ENCODE measurements at regions not wholly inside any gene's neighbourhood (a gene's known extent, or its start where the extent isn't known, plus 50 kb on each side); places are given as distances from the start of the nearest gene placed in this dataset.
"Not testable (repeated sequence)": the region's sequence is repeated elsewhere in the genome, so short reads cannot be mapped to it uniquely, and the experiment has no call there.

DNA sequence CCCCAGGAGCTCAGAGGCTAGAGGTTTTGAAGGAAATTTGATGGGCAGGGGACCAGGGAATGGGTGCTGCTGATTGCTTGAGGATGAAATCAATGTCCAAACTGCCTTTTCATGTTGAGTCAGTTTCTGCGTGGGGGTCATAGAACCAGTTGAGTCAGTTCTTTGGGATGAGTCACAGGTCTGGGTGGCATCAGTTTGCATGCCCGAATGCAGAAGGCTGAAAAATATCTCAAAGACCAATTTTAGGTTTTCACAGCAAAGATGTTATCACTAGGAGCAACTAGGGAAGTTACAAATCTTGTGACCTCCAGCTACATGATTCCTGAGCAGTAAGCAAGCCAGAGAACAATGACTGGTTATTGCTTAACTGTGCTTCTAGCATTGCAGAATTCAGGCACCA, 1135.1 kb upstream of the CRIM1 start:
- TF ChIP-seq, protein P1, sequence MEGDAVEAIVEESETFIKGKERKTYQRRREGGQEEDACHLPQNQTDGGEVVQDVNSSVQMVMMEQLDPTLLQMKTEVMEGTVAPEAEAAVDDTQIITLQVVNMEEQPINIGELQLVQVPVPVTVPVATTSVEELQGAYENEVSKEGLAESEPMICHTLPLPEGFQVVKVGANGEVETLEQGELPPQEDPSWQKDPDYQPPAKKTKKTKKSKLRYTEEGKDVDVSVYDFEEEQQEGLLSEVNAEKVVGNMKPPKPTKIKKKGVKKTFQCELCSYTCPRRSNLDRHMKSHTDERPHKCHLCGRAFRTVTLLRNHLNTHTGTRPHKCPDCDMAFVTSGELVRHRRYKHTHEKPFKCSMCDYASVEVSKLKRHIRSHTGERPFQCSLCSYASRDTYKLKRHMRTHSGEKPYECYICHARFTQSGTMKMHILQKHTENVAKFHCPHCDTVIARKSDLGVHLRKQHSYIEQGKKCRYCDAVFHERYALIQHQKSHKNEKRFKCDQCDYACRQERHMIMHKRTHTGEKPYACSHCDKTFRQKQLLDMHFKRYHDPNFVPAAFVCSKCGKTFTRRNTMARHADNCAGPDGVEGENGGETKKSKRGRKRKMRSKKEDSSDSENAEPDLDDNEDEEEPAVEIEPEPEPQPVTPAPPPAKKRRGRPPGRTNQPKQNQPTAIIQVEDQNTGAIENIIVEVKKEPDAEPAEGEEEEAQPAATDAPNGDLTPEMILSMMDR (IDR thresholded peaks at IDR 0.05; ENCODE audit: extremely low read depth, missing control alignments): no peak
- DNase-seq (ENCODE audit: low spot score): no peak

DNA sequence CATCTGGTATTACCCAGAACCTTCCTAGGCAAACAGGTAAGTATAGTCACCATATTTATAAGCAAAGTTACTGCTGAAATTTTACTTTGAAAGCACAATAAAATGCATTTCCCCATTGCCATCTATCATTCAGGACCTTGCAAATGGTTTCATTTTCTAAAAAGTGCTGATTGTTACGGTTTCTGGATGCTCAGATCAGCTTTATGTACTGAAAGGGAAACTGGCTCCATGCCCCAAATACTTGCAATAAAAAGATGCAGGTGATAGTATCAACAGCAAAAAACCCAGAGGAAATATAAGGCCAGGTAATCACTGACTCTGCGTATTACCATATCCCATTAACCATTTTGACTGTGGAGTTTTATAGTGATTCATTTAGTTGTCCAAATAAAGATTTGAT, 1150.7 kb upstream of the CRIM1 start:
- TF ChIP-seq, protein P1 (IDR thresholded peaks at IDR 0.05; ENCODE audit: extremely low read depth, missing control alignments): no peak

DNA sequence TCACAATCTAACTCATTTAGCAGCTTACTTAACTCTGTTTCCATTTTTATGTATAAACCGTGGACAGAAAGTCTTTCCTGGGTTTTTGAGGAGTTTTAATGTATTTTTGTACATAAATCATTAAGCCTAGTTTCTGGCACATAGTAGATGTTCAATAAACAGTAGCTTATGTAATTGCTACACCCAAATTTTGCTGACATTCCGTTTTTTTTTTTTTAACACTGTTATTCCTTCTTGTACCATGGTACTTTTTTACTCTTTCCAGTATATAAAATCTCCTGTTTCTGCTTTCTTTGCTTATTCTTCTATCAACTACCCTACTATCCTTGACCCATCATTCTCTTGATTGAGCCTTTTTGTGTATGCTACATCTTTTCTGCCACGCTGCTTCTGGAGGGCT, 1151.3 kb upstream of the CRIM1 start:
- DNase-seq (ENCODE audit: low spot score): no peak
- TF ChIP-seq, protein P1 (IDR thresholded peaks at IDR 0.05; ENCODE audit: extremely low read depth, missing control alignments): no peak

More for the DNA sequence above, 1150.7 kb upstream of the CRIM1 start:
- no peak for DNase-seq (ENCODE audit: low spot score)

DNA sequence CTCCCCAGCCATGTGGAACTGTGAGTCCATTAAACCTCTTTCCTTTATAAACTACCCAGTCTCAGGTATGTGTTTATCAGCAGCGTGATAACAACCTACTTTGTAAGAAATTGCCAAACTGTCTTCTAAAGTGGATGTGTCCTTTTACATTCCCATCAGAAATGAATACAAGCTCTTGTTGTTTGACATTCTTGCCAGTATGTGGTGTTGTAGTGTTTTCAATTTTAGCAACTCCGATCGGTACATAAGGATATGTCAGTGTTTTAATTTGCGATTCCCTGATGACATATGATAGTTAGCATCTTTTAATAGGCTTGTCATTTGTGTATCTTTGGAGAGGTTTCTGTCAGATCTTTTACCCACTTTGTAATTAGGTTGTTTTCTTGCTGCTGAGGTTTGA, 1156.3 kb upstream of the CRIM1 start:
- no peak for DNase-seq (ENCODE audit: low spot score)

DNA sequence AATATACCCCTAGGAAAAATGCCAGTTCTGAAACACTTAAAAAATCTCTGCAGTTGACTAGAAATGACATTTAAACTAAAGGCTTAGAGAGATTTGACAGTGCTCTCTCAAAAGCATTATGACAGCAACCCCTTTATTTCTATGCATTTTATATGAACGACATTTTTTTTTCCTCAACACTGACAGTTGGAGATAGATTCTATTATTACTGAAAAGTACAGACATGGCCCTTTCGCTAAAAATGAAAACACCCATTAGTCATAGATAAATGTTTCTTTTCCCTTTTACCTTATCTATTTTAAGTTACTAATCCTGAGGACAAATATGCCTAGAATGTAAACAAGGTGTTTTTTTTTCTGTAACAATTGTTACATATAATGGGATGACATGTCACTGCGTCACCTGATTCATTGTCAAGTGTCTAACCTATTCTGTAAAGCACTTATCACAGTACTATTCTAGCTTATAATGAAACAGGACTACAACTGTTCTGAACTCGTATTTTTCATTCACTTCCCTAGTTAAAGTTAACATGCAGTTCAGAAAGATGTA, 1169.6 kb upstream of the CRIM1 start:
- TF ChIP-seq, protein P1 (IDR thresholded peaks at IDR 0.05; ENCODE audit: extremely low read depth, missing control alignments): no peak
- no peak for DNase-seq (ENCODE audit: low spot score)

More for the DNA sequence above, 1156.3 kb upstream of the CRIM1 start:
- TF ChIP-seq, protein P1 (IDR thresholded peaks at IDR 0.05; ENCODE audit: extremely low read depth, missing control alignments): no peak

DNA sequence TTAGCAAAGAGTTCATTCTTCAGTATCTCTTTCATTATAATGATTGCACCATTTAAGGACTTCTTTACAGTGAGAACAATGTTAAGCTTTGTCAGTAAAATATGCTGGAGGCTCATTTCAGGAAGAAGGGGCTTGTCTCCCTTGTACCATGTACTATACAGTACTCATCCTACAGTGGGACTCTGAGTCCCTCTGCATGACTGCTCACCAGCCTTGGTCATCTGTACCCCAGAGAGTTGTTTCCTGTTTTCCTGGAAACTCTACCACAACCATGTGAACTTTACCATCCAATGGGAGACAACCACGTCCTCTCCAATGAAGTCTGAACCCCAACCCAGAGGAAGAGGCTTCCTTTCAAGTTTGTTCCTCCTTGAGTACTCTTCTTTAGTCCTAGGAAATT, 1171.1 kb upstream of the CRIM1 start:
- no peak for DNase-seq (ENCODE audit: low spot score)
- TF ChIP-seq, protein P1 (IDR thresholded peaks at IDR 0.05; ENCODE audit: extremely low read depth, missing control alignments): no peak

DNA sequence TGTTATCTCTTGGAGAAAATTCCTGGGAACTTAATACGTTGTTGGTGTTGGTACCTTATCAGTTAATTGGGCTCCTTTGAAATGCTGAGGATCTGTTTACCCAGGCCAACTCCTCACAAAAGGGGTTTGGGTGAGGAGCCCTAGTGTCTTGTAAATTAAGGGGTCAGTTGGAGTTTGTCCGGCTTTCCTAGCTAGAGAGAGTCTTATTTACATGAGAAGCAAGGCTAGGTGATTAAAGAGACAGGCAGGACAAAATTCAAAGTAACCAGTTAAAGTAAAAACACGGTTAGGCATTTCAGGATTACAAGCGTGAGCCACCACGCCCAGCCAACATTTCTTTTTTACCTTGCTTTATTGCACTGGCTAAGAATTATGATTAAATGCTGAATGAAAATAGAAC, 1178.9 kb upstream of the CRIM1 start:
- not testable (repeated sequence) for DNase-seq (ENCODE audit: low spot score)

DNA sequence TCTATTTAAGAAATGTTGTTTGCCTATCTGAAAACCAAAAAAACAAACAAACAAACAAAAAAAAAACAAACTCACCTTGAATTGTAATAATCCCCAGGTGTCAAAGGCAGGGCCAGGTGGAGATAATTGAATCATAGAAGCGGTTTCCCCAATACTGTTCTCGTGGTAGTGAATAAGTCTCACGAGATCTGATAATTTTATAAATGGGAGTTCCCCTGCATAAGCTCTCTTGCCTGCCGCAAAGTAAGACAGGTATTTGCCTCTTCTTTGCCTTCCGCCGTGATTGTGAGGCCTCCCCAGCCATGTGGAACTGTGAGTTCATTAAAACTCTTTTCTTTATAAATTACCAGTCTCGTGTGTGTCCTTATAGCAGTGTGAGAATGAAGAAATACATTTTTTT, 1180.7 kb upstream of the CRIM1 start:
- DNase-seq (ENCODE audit: low spot score): no peak
- TF ChIP-seq, protein P1 (IDR thresholded peaks at IDR 0.05; ENCODE audit: extremely low read depth, missing control alignments): no peak
